ENCODE measurements at regions not wholly inside any gene's neighbourhood (a gene's known extent, or its start where the extent isn't known, plus 50 kb on each side); places are given as distances from the start of the nearest gene placed in this dataset.
A peak's percentile ranks its signal among the peaks of the same experiment; 100 is the strongest.

- Histone ChIP-seq H3K27me3 (ENCODE audit: control insufficient read depth in 2 of 2, insufficient read depth in 1 of 2, low read length in 1 of 2) (no peaks in the 10 kb centered on the region), H3K4me1 (ENCODE audit: control insufficient read depth in 2 of 2, insufficient read depth in 2 of 2, low read length in 2 of 2) (peaks cover 0 to 4% of the 10 kb centered on the region in 2 donors), H3K4me3 (ENCODE audit: low read length in 2 of 2) (no peak overlapping the region), H3K36me3 (ENCODE audit: control insufficient read depth in 2 of 2, insufficient read depth in 2 of 2, low read length in 1 of 2) (no peaks in the 10 kb centered on the region), H3K9me3 (ENCODE audit: control insufficient read depth in 2 of 2, insufficient read depth in 1 of 2, low read length in 1 of 2) (no peaks in the 10 kb centered on the region), H3K27ac (ENCODE audit: low read depth in 1 of 2, low read length in 1 of 2) (no peak overlapping the region)
- DNase-seq (ENCODE audit: low read depth in 6 of 9, low spot score in 9 of 9) = no peak
- WGBS = 94% methylated on average over 4 of the region's 4 CpGs
Measured at GRCh38 chrX:45859407-45859806, 658.7 kb upstream of the DIPK2B start.

DNA sequence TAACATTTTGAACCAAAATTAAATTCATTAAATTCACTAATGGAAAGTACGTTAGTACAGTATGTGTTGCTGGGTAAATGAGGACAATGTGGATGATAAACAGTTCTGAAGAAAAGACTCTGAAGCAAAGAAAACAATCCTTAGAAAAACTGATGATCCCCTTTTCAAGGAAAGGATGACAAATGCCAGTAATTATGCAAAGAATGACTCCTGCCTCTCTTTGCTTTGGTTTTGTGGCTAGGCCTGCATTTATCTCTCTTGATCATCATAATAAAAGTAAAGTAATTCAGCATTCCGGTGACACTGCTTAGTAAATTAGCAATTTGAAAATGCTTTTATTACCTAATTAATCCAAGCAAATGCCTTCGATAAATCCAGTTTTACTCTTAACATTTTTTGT is 652.2 kb upstream of the DIPK2B start:
- 86% methylated on average over 3 of the region's 3 CpGs for WGBS
- H3K4me1 ChIP-seq (ENCODE audit: control insufficient read depth in 2 of 2, insufficient read depth in 2 of 2, low read length in 2 of 2) = no peaks in the 10 kb centered on the region
- no peaks in the 10 kb centered on the region for H3K9me3 ChIP-seq (ENCODE audit: control insufficient read depth in 2 of 2, insufficient read depth in 1 of 2, low read length in 1 of 2)
- H3K27me3 ChIP-seq (ENCODE audit: control insufficient read depth in 2 of 2, insufficient read depth in 1 of 2, low read length in 1 of 2) = peaks cover 0 to 4% of the 10 kb centered on the region in 2 donors
- no peak for DNase-seq (ENCODE audit: low read depth in 6 of 9, low spot score in 9 of 9)
- H3K27ac ChIP-seq (ENCODE audit: low read depth in 1 of 2, low read length in 1 of 2) = no peak overlapping the region
- no peaks in the 10 kb centered on the region for H3K36me3 ChIP-seq (ENCODE audit: control insufficient read depth in 2 of 2, insufficient read depth in 2 of 2, low read length in 1 of 2)
- no peak overlapping the region for H3K4me3 ChIP-seq (ENCODE audit: low read length in 2 of 2)

GRCh38 chrX:45851434-45851991 is 650.8 kb upstream of the DIPK2B start:
- Histone ChIP-seq H3K4me3 (ENCODE audit: low read length in 2 of 2) (peak overlapping the region; percentile 53 to 62), H3K9me3 (ENCODE audit: control insufficient read depth in 2 of 2, insufficient read depth in 1 of 2, low read length in 1 of 2) (no peaks in the 10 kb centered on the region), H3K27me3 (ENCODE audit: control insufficient read depth in 2 of 2, insufficient read depth in 1 of 2, low read length in 1 of 2) (peaks cover 0 to 4% of the 10 kb centered on the region in 2 donors), H3K36me3 (ENCODE audit: control insufficient read depth in 2 of 2, insufficient read depth in 2 of 2, low read length in 1 of 2) (no peaks in the 10 kb centered on the region), H3K27ac (ENCODE audit: low read depth in 1 of 2, low read length in 1 of 2) (no peak overlapping the region), H3K4me1 (ENCODE audit: control insufficient read depth in 2 of 2, insufficient read depth in 2 of 2, low read length in 2 of 2) (no peaks in the 10 kb centered on the region)
- DNase-seq (ENCODE audit: low read depth in 6 of 9, low spot score in 9 of 9) = peak in 7 of 9 donors; percentile 31 to 75 (median 53)
- WGBS = under 1% methylated on average over 51 of the region's 53 CpGs

GRCh38 chrX:45850775-45851433 is 650.2 kb upstream of the DIPK2B start:
- Histone ChIP-seq H3K9me3 (ENCODE audit: control insufficient read depth in 2 of 2, insufficient read depth in 1 of 2, low read length in 1 of 2) (no peaks in the 10 kb centered on the region), H3K36me3 (ENCODE audit: control insufficient read depth in 2 of 2, insufficient read depth in 2 of 2, low read length in 1 of 2) (no peaks in the 10 kb centered on the region), H3K4me1 (ENCODE audit: control insufficient read depth in 2 of 2, insufficient read depth in 2 of 2, low read length in 2 of 2) (no peaks in the 10 kb centered on the region), H3K27me3 (ENCODE audit: control insufficient read depth in 2 of 2, insufficient read depth in 1 of 2, low read length in 1 of 2) (peaks cover 0 to 4% of the 10 kb centered on the region in 2 donors), H3K27ac (ENCODE audit: low read depth in 1 of 2, low read length in 1 of 2) (no peak overlapping the region), H3K4me3 (ENCODE audit: low read length in 2 of 2) (peak overlapping the region; percentile 53 to 62)
- peak in 2 of 9 donors; percentile 26 to 48 for DNase-seq (ENCODE audit: low read depth in 6 of 9, low spot score in 9 of 9)
- WGBS = under 1% methylated on average over 54 of the region's 54 CpGs

- no peaks in the 10 kb centered on the region for H3K36me3 ChIP-seq (ENCODE audit: control insufficient read depth in 2 of 2, insufficient read depth in 2 of 2, low read length in 1 of 2)
- H3K27ac ChIP-seq (ENCODE audit: low read depth in 1 of 2, low read length in 1 of 2) = no peak overlapping the region
- H3K9me3 ChIP-seq (ENCODE audit: control insufficient read depth in 2 of 2, insufficient read depth in 1 of 2, low read length in 1 of 2) = no peaks in the 10 kb centered on the region
- H3K4me3 ChIP-seq (ENCODE audit: low read length in 2 of 2) = peak overlapping the region; percentile 53 to 62
- peak in 2 of 9 donors; percentile 4 to 40 for DNase-seq (ENCODE audit: low read depth in 6 of 9, low spot score in 9 of 9)
- under 1% methylated on average over 28 of the region's 28 CpGs for WGBS
- peaks cover 0 to 4% of the 10 kb centered on the region in 2 donors for H3K27me3 ChIP-seq (ENCODE audit: control insufficient read depth in 2 of 2, insufficient read depth in 1 of 2, low read length in 1 of 2)
- H3K4me1 ChIP-seq (ENCODE audit: control insufficient read depth in 2 of 2, insufficient read depth in 2 of 2, low read length in 2 of 2) = no peaks in the 10 kb centered on the region
Measured at GRCh38 chrX:45850197-45850774, 649.6 kb upstream of the DIPK2B start.

GRCh38 chrX:45849261-45849862 is 648.7 kb upstream of the DIPK2B start:
- Histone ChIP-seq H3K36me3 (ENCODE audit: control insufficient read depth in 2 of 2, insufficient read depth in 2 of 2, low read length in 1 of 2) (no peaks in the 10 kb centered on the region), H3K27ac (ENCODE audit: low read depth in 1 of 2, low read length in 1 of 2) (no peak overlapping the region), H3K4me3 (ENCODE audit: low read length in 2 of 2) (peak overlapping the region; percentile 22 to 53), H3K4me1 (ENCODE audit: control insufficient read depth in 2 of 2, insufficient read depth in 2 of 2, low read length in 2 of 2) (no peaks in the 10 kb centered on the region), H3K9me3 (ENCODE audit: control insufficient read depth in 2 of 2, insufficient read depth in 1 of 2, low read length in 1 of 2) (no peaks in the 10 kb centered on the region), H3K27me3 (ENCODE audit: control insufficient read depth in 2 of 2, insufficient read depth in 1 of 2, low read length in 1 of 2) (peaks cover 0 to 4% of the 10 kb centered on the region in 2 donors)
- WGBS = 4% methylated on average over 9 of the region's 9 CpGs
- peak in 3 of 9 donors; percentile 18 to 53 (median 22) for DNase-seq (ENCODE audit: low read depth in 6 of 9, low spot score in 9 of 9)

GRCh38 chrX:45847961-45848360 is 647.3 kb upstream of the DIPK2B start:
- Histone ChIP-seq H3K27me3 (ENCODE audit: control insufficient read depth in 2 of 2, insufficient read depth in 1 of 2, low read length in 1 of 2) (peaks cover 0 to 4% of the 10 kb centered on the region in 2 donors), H3K4me3 (ENCODE audit: low read length in 2 of 2) (no peak overlapping the region), H3K27ac (ENCODE audit: low read depth in 1 of 2, low read length in 1 of 2) (no peak overlapping the region), H3K4me1 (ENCODE audit: control insufficient read depth in 2 of 2, insufficient read depth in 2 of 2, low read length in 2 of 2) (no peaks in the 10 kb centered on the region), H3K36me3 (ENCODE audit: control insufficient read depth in 2 of 2, insufficient read depth in 2 of 2, low read length in 1 of 2) (no peaks in the 10 kb centered on the region), H3K9me3 (ENCODE audit: control insufficient read depth in 2 of 2, insufficient read depth in 1 of 2, low read length in 1 of 2) (no peaks in the 10 kb centered on the region)
- 97% methylated on average over 5 of the region's 5 CpGs for WGBS
- no peak for DNase-seq (ENCODE audit: low read depth in 6 of 9, low spot score in 9 of 9)

- no peaks in the 10 kb centered on the region for H3K9me3 ChIP-seq (ENCODE audit: control insufficient read depth in 2 of 2, insufficient read depth in 1 of 2, low read length in 1 of 2)
- WGBS = 96% methylated on average over 5 of the region's 5 CpGs
- no peak overlapping the region for H3K4me3 ChIP-seq (ENCODE audit: low read length in 2 of 2)
- H3K27ac ChIP-seq (ENCODE audit: low read depth in 1 of 2, low read length in 1 of 2) = no peak overlapping the region
- no peaks in the 10 kb centered on the region for H3K4me1 ChIP-seq (ENCODE audit: control insufficient read depth in 2 of 2, insufficient read depth in 2 of 2, low read length in 2 of 2)
- H3K36me3 ChIP-seq (ENCODE audit: control insufficient read depth in 2 of 2, insufficient read depth in 2 of 2, low read length in 1 of 2) = no peaks in the 10 kb centered on the region
- DNase-seq (ENCODE audit: low read depth in 6 of 9, low spot score in 9 of 9) = no peak
- H3K27me3 ChIP-seq (ENCODE audit: control insufficient read depth in 2 of 2, insufficient read depth in 1 of 2, low read length in 1 of 2) = peaks cover 0 to 4% of the 10 kb centered on the region in 2 donors
Measured at GRCh38 chrX:45846328-45846727, 645.7 kb upstream of the DIPK2B start.

DNA sequence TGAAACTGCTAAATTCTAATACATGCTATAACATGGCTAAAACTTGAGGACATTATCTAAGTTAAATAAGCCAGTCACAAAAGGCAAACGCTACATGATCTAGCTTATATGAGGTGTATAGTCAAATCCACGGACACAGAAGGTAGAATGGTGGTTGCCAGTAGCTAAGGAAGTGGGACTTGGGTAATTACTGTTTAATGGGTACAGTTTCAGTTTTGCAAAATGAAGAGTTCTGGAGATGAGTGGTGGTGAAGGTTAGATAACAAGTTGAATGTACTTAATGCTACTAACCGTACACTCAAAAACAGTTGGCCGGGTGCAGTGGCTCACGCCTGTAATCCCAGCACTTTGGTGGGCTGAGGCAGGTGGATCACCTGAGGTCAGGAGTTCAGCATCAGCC is 644.5 kb upstream of the DIPK2B start:
- H3K27ac ChIP-seq (ENCODE audit: low read depth in 1 of 2, low read length in 1 of 2) = no peak overlapping the region
- no peaks in the 10 kb centered on the region for H3K9me3 ChIP-seq (ENCODE audit: control insufficient read depth in 2 of 2, insufficient read depth in 1 of 2, low read length in 1 of 2)
- DNase-seq (ENCODE audit: low read depth in 6 of 9, low spot score in 9 of 9) = no peak
- no peak overlapping the region for H3K4me3 ChIP-seq (ENCODE audit: low read length in 2 of 2)
- no peaks in the 10 kb centered on the region for H3K36me3 ChIP-seq (ENCODE audit: control insufficient read depth in 2 of 2, insufficient read depth in 2 of 2, low read length in 1 of 2)
- no peaks in the 10 kb centered on the region for H3K27me3 ChIP-seq (ENCODE audit: control insufficient read depth in 2 of 2, insufficient read depth in 1 of 2, low read length in 1 of 2)
- WGBS = 96% methylated on average over 5 of the region's 5 CpGs
- H3K4me1 ChIP-seq (ENCODE audit: control insufficient read depth in 2 of 2, insufficient read depth in 2 of 2, low read length in 2 of 2) = no peaks in the 10 kb centered on the region

Data from thymus (tissue), 11 donors.